ENCODE measurements at regions not wholly inside any gene's neighbourhood (a gene's known extent, or its start where the extent isn't known, plus 50 kb on each side); places are given as distances from the start of the nearest gene placed in this dataset.

GRCh38 chr6:66134021-66134420 lies 427.0 kb upstream of the EYS start:
- Histone ChIP-seq H3K27ac (ENCODE audit: extremely low read depth, low read depth, low read length) (no peak overlapping the region), H3K9me3 (ENCODE audit: control insufficient read depth, insufficient read depth, low read depth, low read length) (no peaks in the 10 kb centered on the region), H3K4me3 (ENCODE audit: low read depth, low read length) (no peak overlapping the region), H3K4me1 (ENCODE audit: control insufficient read depth, insufficient read depth, low read length) (no peaks in the 10 kb centered on the region), H3K36me3 (ENCODE audit: control insufficient read depth in 2 of 2, insufficient read depth in 1 of 2, low read length in 2 of 2) (no peaks in the 10 kb centered on the region)
- POLR2A ChIA-PET: no interaction called here
- CTCF ChIA-PET: interaction anchor here (0.6 kb wide), 1 partner anchor 90 kb away, joined by 3 read pairs; no protein-coding TSS in a partner anchor
- TF ChIP-seq GLI4 (tag by site-specific recombination; IDR thresholded peaks at IDR 0.05): no peak
- no peak for TF ChIP-seq REST (tag by site-specific recombination; IDR thresholded peaks at IDR 0.05)
- TF ChIP-seq ZBTB1 (tag by site-specific recombination; IDR thresholded peaks at IDR 0.05): no peak
- TF ChIP-seq ZNF426 (tag by site-specific recombination; IDR thresholded peaks at IDR 0.05): no peak
- TF ChIP-seq SP7 (tag by site-specific recombination; IDR thresholded peaks at IDR 0.05): no peak

DNA sequence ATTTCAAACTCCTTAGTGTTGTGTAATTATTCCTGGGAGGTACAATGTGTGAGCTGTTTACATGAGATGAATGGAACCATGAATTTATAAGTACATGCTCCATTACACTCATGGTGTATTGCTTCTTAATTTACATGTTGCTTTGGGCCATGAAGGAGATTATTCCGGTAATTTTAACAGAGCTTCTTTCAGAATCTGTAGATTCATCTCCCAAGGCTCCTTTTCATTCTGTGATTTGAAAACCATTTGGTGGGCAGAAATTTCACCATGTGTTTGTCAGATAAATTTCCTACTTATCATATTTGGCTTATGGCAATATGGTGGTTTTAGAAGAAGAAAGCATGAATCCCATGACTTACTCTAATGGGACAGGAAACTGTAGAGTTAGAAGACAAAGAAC lies 421.6 kb upstream of the EYS start:
- Histone ChIP-seq H3K27ac (ENCODE audit: extremely low read depth, low read depth, low read length) (no peak overlapping the region), H3K9me3 (ENCODE audit: control insufficient read depth, insufficient read depth, low read depth, low read length) (no peaks in the 10 kb centered on the region), H3K36me3 (ENCODE audit: control insufficient read depth in 2 of 2, insufficient read depth in 1 of 2, low read length in 2 of 2) (no peaks in the 10 kb centered on the region), H3K4me1 (ENCODE audit: control insufficient read depth, insufficient read depth, low read length) (no peaks in the 10 kb centered on the region), H3K4me3 (ENCODE audit: low read depth, low read length) (no peak overlapping the region)
- ChIA-PET POLR2A (no interaction called here), CTCF (interaction anchor here (0.6 kb wide), 1 partner anchor 249 kb away, joined by 3 read pairs; no protein-coding TSS in a partner anchor)
- TF ChIP-seq ZNF394 (tag by site-specific recombination; IDR thresholded peaks at IDR 0.05; ENCODE audit: borderline replicate concordance) (no peak), SCRT1 (tag by site-specific recombination; IDR thresholded peaks at IDR 0.05; ENCODE audit: borderline replicate concordance) (no peak), MZF1 (tag by site-specific recombination; IDR thresholded peaks at IDR 0.05; ENCODE audit: borderline replicate concordance) (no peak), ZNF174 (tag by site-specific recombination; IDR thresholded peaks at IDR 0.05) (no peak), ZNF544 (tag by site-specific recombination; IDR thresholded peaks at IDR 0.05) (no peak), ZNF768 (tag by site-specific recombination; IDR thresholded peaks at IDR 0.05) (no peak), ZNF791 (tag by site-specific recombination; IDR thresholded peaks at IDR 0.05) (no peak), ZSCAN23 (tag by site-specific recombination; IDR thresholded peaks at IDR 0.05) (no peak), RBAK (tag by site-specific recombination; IDR thresholded peaks at IDR 0.05) (no peak), ZNF311 (tag by site-specific recombination; IDR thresholded peaks at IDR 0.05; ENCODE audit: borderline replicate concordance) (no peak), ZNF629 (tag by site-specific recombination; IDR thresholded peaks at IDR 0.05) (no peak), ZNF514 (tag by site-specific recombination; IDR thresholded peaks at IDR 0.05) (no peak)
- TF ChIP-seq, protein P1, sequence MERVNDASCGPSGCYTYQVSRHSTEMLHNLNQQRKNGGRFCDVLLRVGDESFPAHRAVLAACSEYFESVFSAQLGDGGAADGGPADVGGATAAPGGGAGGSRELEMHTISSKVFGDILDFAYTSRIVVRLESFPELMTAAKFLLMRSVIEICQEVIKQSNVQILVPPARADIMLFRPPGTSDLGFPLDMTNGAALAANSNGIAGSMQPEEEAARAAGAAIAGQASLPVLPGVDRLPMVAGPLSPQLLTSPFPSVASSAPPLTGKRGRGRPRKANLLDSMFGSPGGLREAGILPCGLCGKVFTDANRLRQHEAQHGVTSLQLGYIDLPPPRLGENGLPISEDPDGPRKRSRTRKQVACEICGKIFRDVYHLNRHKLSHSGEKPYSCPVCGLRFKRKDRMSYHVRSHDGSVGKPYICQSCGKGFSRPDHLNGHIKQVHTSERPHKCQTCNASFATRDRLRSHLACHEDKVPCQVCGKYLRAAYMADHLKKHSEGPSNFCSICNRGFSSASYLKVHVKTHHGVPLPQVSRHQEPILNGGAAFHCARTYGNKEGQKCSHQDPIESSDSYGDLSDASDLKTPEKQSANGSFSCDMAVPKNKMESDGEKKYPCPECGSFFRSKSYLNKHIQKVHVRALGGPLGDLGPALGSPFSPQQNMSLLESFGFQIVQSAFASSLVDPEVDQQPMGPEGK (tag by site-specific recombination; IDR thresholded peaks at IDR 0.05): no peak
- TF ChIP-seq, protein P2, sequence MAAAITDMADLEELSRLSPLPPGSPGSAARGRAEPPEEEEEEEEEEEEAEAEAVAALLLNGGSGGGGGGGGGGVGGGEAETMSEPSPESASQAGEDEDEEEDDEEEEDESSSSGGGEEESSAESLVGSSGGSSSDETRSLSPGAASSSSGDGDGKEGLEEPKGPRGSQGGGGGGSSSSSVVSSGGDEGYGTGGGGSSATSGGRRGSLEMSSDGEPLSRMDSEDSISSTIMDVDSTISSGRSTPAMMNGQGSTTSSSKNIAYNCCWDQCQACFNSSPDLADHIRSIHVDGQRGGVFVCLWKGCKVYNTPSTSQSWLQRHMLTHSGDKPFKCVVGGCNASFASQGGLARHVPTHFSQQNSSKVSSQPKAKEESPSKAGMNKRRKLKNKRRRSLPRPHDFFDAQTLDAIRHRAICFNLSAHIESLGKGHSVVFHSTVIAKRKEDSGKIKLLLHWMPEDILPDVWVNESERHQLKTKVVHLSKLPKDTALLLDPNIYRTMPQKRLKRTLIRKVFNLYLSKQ (tag by site-specific recombination; IDR thresholded peaks at IDR 0.05; ENCODE audit: borderline replicate concordance): no peak

Measured in HEK293 (cell line).